ENCODE measurements at regions not wholly inside any gene's neighbourhood (a gene's known extent, or its start where the extent isn't known, plus 50 kb on each side); places are given as distances from the start of the nearest gene placed in this dataset.

DNA sequence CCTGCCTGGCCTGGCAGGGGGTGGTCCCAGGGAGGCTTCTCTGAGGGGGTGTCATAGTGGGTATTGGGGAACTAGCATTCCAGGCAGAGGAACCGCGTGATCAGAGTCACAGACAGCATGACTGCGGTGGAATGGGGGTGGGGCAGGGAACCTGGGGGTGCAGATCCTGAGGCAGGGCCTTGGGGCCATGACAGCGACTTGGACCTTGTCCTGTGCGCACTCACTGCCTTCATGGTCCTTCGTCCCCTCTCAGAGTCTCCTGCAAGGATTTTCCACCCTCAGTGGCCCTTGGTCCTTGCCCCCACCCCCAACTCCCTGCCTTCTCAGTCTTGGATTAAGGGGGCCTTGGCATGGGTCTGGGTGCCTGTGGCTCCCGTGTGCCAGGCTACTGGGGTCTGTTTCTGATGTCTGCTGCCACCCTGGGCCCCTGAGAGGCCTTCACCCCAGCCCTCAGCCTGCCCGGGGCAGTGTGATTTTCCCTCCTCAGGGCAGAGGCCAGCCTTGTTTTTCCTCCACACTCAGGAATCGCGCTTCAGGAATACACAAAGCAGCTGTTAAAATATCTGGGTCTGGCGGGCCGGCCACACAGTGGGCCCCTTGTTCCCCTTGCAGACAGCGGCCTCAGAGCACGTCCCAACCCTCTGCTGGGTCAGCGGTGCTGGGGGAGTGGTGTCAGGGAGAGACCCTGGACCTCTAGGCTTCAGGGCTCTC lies 51.6 kb downstream of the GLI2 start:
- TF ChIP-seq REST (IDR thresholded peaks at IDR 0.05; ENCODE audit: borderline replicate concordance) = no peak
- Histone ChIP-seq H3K4me3 (ENCODE audit: low read length) (no peak overlapping the region), H3F3A (ENCODE audit: insufficient read depth, low read length, poor library complexity, severe bottlenecking) (no peaks in the 10 kb centered on the region), H3K4me2 (ENCODE audit: low read length) (no peak overlapping the region), H3K9me2 (ENCODE audit: insufficient read depth, low read length) (no peaks in the 10 kb centered on the region), H4K20me1 (ENCODE audit: insufficient read depth) (no peaks in the 10 kb centered on the region), H2AFZ (ENCODE audit: low read depth, low read length) (no peak overlapping the region), H3K79me2 (replicated peaks; ENCODE audit: insufficient read depth, low read length) (peaks cover 10% of the 10 kb centered on the region), H3K27ac (ENCODE audit: low read length) (no peak overlapping the region), H3K9me3 (ENCODE audit: low read length) (no peaks in the 10 kb centered on the region), H3K9ac (ENCODE audit: low read length) (no peak overlapping the region), H3K27me3 (ENCODE audit: insufficient read depth, low read depth, low read length) (no peaks in the 10 kb centered on the region), H3K36me3 (ENCODE audit: insufficient read depth, low read length) (no peaks in the 10 kb centered on the region)

DNA sequence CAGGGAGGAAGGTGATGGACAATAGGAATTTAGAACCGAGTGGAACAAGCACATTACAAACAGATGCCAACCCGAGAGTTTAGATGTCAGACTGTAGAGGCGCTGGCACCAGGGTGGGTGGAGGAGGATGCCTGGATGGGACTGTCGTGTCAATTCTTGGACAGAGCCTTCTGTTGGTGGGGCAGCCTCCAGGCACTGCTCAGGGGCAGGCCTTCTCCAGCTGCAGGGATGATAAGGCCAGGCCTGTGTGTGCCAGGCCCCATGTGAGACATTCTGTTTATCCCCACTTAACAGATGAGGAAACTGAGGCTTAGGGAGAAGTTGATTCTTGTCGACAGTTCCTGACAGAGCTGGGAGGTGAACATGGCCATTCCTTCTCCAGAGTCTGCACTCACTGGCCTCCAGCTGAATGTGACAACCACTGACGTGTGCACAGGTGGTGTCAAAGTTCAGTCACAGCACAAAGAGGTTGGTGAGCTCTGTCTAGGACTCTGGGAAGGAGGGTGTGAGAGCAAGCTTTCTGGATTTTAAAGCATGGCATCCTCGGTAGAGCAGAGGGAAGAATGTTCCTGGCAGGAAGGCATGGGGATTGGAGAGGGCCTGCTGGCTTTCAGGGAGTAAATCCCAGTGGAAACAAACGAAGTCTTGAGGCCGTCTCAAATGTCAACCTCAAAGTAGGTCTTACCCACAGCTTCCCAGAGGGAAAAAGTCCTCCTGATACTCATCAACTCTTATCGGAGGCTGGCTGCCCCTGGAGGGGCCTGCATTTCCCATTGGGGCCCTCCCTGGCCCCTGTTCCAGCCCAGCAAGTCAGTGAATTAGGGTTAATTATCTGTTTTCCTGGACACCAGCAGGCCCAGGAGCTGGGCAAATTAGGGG lies 52.4 kb downstream of the GLI2 start:
- Histone ChIP-seq H3K9me3 (ENCODE audit: low read length) (no peaks in the 10 kb centered on the region), H3K27ac (ENCODE audit: low read length) (no peak overlapping the region), H3K36me3 (ENCODE audit: insufficient read depth, low read length) (no peaks in the 10 kb centered on the region), H3K79me2 (replicated peaks; ENCODE audit: insufficient read depth, low read length) (peaks cover 10% of the 10 kb centered on the region), H3F3A (ENCODE audit: insufficient read depth, low read length, poor library complexity, severe bottlenecking) (no peaks in the 10 kb centered on the region), H3K9me2 (ENCODE audit: insufficient read depth, low read length) (no peaks in the 10 kb centered on the region), H3K27me3 (ENCODE audit: insufficient read depth, low read depth, low read length) (no peaks in the 10 kb centered on the region), H3K4me2 (ENCODE audit: low read length) (no peak overlapping the region), H3K9ac (ENCODE audit: low read length) (no peak overlapping the region), H2AFZ (ENCODE audit: low read depth, low read length) (no peak overlapping the region), H3K4me3 (ENCODE audit: low read length) (no peak overlapping the region), H4K20me1 (ENCODE audit: insufficient read depth) (no peaks in the 10 kb centered on the region)
- TF ChIP-seq EZH2 (IDR thresholded peaks at IDR 0.05; ENCODE audit: borderline replicate concordance, insufficient read depth, low read length, poor library complexity, severe bottlenecking) (no peak), TAF1 (IDR thresholded peaks at IDR 0.05; ENCODE audit: low read depth) (no peak), REST (IDR thresholded peaks at IDR 0.05; ENCODE audit: borderline replicate concordance) (no peak), SMC3 (conservative IDR thresholded peaks at IDR 0.05; ENCODE audit: poor library complexity) (no peak), RAD21 (conservative IDR thresholded peaks at IDR 0.05) (no peak), CTCF (IDR thresholded peaks at IDR 0.05; ENCODE audit: poor library complexity, severe bottlenecking) (no peak), POLR2AphosphoS5 (IDR thresholded peaks at IDR 0.05) (no peak), EP300 (conservative IDR thresholded peaks at IDR 0.05; ENCODE audit: poor library complexity, severe bottlenecking) (no peak), MXI1 (conservative IDR thresholded peaks at IDR 0.05; ENCODE audit: poor library complexity, severe bottlenecking) (no peak)

Measured in neural cell (in vitro differentiated cells).